ENCODE measurements at regions not wholly inside any gene's neighbourhood (a gene's known extent, or its start where the extent isn't known, plus 50 kb on each side); places are given as distances from the start of the nearest gene placed in this dataset.

GRCh38 chr22:47899894-47900293 lies 1137.4 kb downstream of the TBC1D22A start:
- TF ChIP-seq CTCF (IDR thresholded peaks at IDR 0.05) (no peak), POLR2A (IDR thresholded peaks at IDR 0.05) (no peak)
